GM12878 (cell line): ENCODE measurements at regions not wholly inside any gene's neighbourhood (a gene's known extent, or its start where the extent isn't known, plus 50 kb on each side); places are given as distances from the start of the nearest gene placed in this dataset.

Source experiments
- ATAC-seq: fragments of 200-7000 bp; cut with Tn5 transposase; 3 replicates; pipeline ENCODE4 v1.9.1; 2020; ENCODE audit warnings: mild to moderate bottlenecking, moderate library complexity
- BruUV-seq: library from RNA; stranded (reverse); fragments of 400-500 nt; replicated peaks from 2 replicates; lab custom pipeline; 2021; lab: Mats Ljungman, UMichigan
- CTCF ChIA-PET: fragments of 300-600 bp; sonication (Branson Sonifier 250); formaldehyde crosslinking; extraction: SDS; loops from one replicate; lab custom pipeline; 2021; ENCODE audit warnings: inconsistent platforms; lab: Yijun Ruan, JAX
- POLR2A ChIA-PET: fragments of 350-600 bp; formaldehyde crosslinking; extraction: SDS; loops from one replicate; lab custom pipeline; 2021; ENCODE audit warnings: inconsistent platforms; lab: Charles Lee
- RAD21 ChIA-PET: fragments of 300-600 bp; sonication (Branson Sonifier 250); formaldehyde crosslinking; loops from one replicate; lab custom pipeline; 2023; ENCODE audit warnings: antibody characterized with exemption; ENCODE audit not compliant: unreplicated experiment; lab: Charles Lee
- SMC1A ChIA-PET: fragments of 300-600 bp; sonication (Branson Sonifier 250); formaldehyde crosslinking; loops from one replicate; lab custom pipeline; 2023; ENCODE audit not compliant: unreplicated experiment, uncharacterized antibody; lab: Charles Lee
- DNase-seq: peaks from one replicate; pipeline ENCODE4 v3.0.0-alpha.2; 2011; ENCODE audit warnings: low read depth, low spot score
- FAIRE-seq: peaks from 3 replicates; lab custom pipeline; 2011; peaks lifted over from hg19 to GRCh38; lab: Jason Lieb, UNC
- H2AFZ ChIP-seq: 2 replicates; pipeline ENCODE4 v1.6.0; 2011; ENCODE audit warnings: low read depth, low read length, control low read depth; ENCODE audit not compliant: control insufficient read depth
- H3K27ac ChIP-seq: 2 replicates; pipeline ENCODE4 v1.5.1; 2011; ENCODE audit warnings: control low read depth; ENCODE audit not compliant: control insufficient read depth, insufficient read depth
- H3K27me3 ChIP-seq, 2 experiments: replicated peaks in 1 of 2; 2 replicates each; pipeline versions ENCODE4 v1.6.0 to v1.6.1; 2011; ENCODE audit warnings: low read length in 1 of 2; ENCODE audit not compliant: control insufficient read depth in 2 of 2, insufficient read depth in 2 of 2
- H3K36me3 ChIP-seq, 2 experiments: 2 replicates each; pipeline ENCODE4 v1.5.1; 2011; ENCODE audit warnings: low read length in 1 of 2; ENCODE audit not compliant: control insufficient read depth in 2 of 2, insufficient read depth in 2 of 2
- H3K4me1 ChIP-seq: 2 replicates; pipeline ENCODE4 v1.6.1; 2011; ENCODE audit warnings: mild to moderate bottlenecking, low read length, moderate library complexity, mixed read lengths; ENCODE audit not compliant: control insufficient read depth, insufficient read depth
- H3K4me2 ChIP-seq: 2 replicates; pipeline ENCODE4 v1.6.0; 2011; ENCODE audit warnings: control low read depth; ENCODE audit not compliant: control insufficient read depth, insufficient read depth
- H3K4me3 ChIP-seq: fragments of 200-600 bp; sonication (generic); 2 replicates; pipeline ENCODE4 v1.5.1; 2016
- H3K79me2 ChIP-seq: 2 replicates; pipeline ENCODE4 v1.6.0; 2011; ENCODE audit warnings: low read length; ENCODE audit not compliant: control insufficient read depth, insufficient read depth
- H3K9ac ChIP-seq: 2 replicates; pipeline ENCODE4 v1.8.0; 2011; ENCODE audit warnings: low read length, control low read depth, mixed read lengths; ENCODE audit not compliant: control insufficient read depth, insufficient read depth
- H3K9me3 ChIP-seq: replicated peaks from 3 replicates; pipeline ENCODE4 v1.5.1; 2011; ENCODE audit warnings: mild to moderate bottlenecking, low read length; ENCODE audit not compliant: control insufficient read depth, insufficient read depth
- H4K20me1 ChIP-seq: 2 replicates; pipeline ENCODE4 v1.6.0; 2011; ENCODE audit not compliant: control insufficient read depth, insufficient read depth
- FOS ChIP-seq: IDR thresholded peaks from 3 replicates; pipeline ENCODE4 v1.6.1; 2011; ENCODE audit warnings: borderline replicate concordance; ENCODE audit not compliant: insufficient read length; ENCODE audit errors: extremely low read depth
- JUND ChIP-seq: IDR thresholded peaks from 2 replicates; pipeline ENCODE4 v1.6.1; 2012; ENCODE audit warnings: low read depth, mild to moderate bottlenecking, low read length, improper control_type of control experiment, moderate library complexity
- NR2C1 ChIP-seq: fragments of 450-650 bp; IDR thresholded peaks from 2 replicates; pipeline ENCODE4 v1.6.1; 2017; ENCODE audit warnings: antibody characterized with exemption, mild to moderate bottlenecking, moderate library complexity
- RAD21 ChIP-seq: IDR thresholded peaks from 2 replicates; pipeline ENCODE4 v1.6.1; 2011; ENCODE audit warnings: mild to moderate bottlenecking, low read depth, low read length, moderate library complexity; ENCODE audit not compliant: insufficient read depth
- SIX5 ChIP-seq: IDR thresholded peaks from 2 replicates; pipeline ENCODE4 v1.6.1; 2011; ENCODE audit warnings: mild to moderate bottlenecking, low read depth, low read length, moderate library complexity; ENCODE audit not compliant: severe bottlenecking
- WGBS: methylation state at CpG from one replicate; pipeline ENCODE4 v1.1.6; 2016; ENCODE audit warnings: low lambda C conversion rate; ENCODE audit not compliant: insufficient replicate concordance, insufficient coverage; ENCODE audit errors: missing lambda C conversion rate; 5-methylcytosine and 5-hydroxymethylcytosine counted together
- in situ Hi-C: fragments of 300-500 bp; cut with MboI; formaldehyde crosslinking; loops from 9 replicates; pipeline ENCODE4 v1.14.3; 2018; ENCODE audit warnings: mixed read lengths
- intact Hi-C: fragments of 100-400 bp; cut with micrococcal nuclease; formaldehyde crosslinking; loops from one replicate; pipeline ENCODE4 v1.14.2; 2022; ENCODE audit not compliant: unreplicated experiment
- TF ChIP-seq, protein P1 (sequence below): IDR thresholded peaks from 2 replicates; pipeline ENCODE4 v1.6.1; 2012; ENCODE audit warnings: low read length, inconsistent platforms
- TF ChIP-seq, protein P2 (sequence below): fragments of 150-350 bp; IDR thresholded peaks from 2 replicates; pipeline ENCODE4 v1.6.1; 2014; ENCODE audit warnings: mild to moderate bottlenecking, low read depth, low read length

DNA sequence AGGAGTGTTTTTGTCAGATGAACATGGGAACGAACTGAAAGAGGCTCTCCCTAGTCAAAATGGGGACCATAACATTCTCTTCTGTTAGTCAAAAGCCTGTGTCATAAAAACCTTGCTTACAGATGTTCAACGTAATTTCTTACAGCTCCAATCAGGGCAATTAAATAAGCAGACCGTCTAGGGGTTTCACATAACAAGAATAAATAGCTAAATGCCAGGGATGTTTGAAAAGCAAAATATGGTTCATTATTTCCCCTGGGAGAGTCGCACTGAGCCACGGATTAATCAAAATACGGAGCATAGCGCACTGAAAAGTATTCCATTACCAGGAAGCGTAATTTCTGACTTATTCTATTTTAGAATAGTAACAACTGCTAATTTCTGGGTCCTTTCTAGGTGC, 63.7 kb upstream of the MRI1 start:
- H3K36me3 ChIP-seq = no peaks in the 10 kb centered on the region
- no peak overlapping the region for H3K4me3 ChIP-seq
- H3K9me3 ChIP-seq = no peaks in the 10 kb centered on the region
- POLR2A ChIA-PET = no interaction called here
- H4K20me1 ChIP-seq = no peaks in the 10 kb centered on the region
- no peak for ATAC-seq
- H3K9ac ChIP-seq = no peak overlapping the region
- no peaks in the 10 kb centered on the region for H3K79me2 ChIP-seq
- no peak overlapping the region for H2AFZ ChIP-seq
- DNase-seq = no peak
- intact Hi-C loops = no loop called here
- in situ Hi-C loops = no loop called here
- TF ChIP-seq NR2C1 (no peak), RAD21 (no peak)
- no peak for FAIRE-seq
- CTCF ChIA-PET = no interaction called here
- no peak overlapping the region for H3K27ac ChIP-seq
- H3K27me3 ChIP-seq = no peaks in the 10 kb centered on the region
- WGBS = 31% methylated on average over 8 of the region's 8 CpGs
- SMC1A ChIA-PET = no interaction called here
- no peak overlapping the region for H3K4me2 ChIP-seq
- BruUV-seq = no TSS peak
- no peaks in the 10 kb centered on the region for H3K4me1 ChIP-seq
- RAD21 ChIA-PET = no interaction called here

DNA sequence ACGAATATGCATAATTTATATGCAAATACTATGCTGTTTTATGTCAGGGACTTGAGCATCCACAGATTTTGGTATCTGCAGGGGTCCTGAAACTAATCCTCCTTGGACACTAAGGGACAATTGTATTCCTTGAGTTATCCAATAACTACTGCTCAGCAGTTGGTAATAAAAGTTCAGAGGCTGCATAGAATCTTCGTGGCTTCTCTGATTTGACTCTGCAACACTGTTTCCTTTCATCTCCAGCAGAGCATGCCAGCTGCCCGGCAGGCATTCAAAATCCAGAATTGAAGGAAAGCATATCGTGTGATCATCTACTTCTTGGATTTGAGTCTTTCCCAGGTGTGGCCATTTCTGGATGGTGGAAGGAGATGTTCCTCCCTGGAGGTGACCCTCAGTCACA, 64.5 kb upstream of the MRI1 start:
- ChIA-PET CTCF (no interaction called here), SMC1A (no interaction called here), RAD21 (no interaction called here), POLR2A (no interaction called here)
- Histone ChIP-seq H4K20me1 (no peaks in the 10 kb centered on the region), H3K27ac (no peak overlapping the region), H3K79me2 (no peaks in the 10 kb centered on the region), H3K36me3 (no peaks in the 10 kb centered on the region), H2AFZ (no peak overlapping the region), H3K4me3 (no peak overlapping the region), H3K9ac (no peak overlapping the region), H3K4me2 (no peak overlapping the region), H3K9me3 (no peaks in the 10 kb centered on the region), H3K4me1 (no peaks in the 10 kb centered on the region), H3K27me3 (no peaks in the 10 kb centered on the region)
- no peak for FAIRE-seq
- WGBS = 5% methylated on average over 4 of the region's 4 CpGs
- no TSS peak for BruUV-seq
- no peak for TF ChIP-seq JUND
- TF ChIP-seq FOS = no peak
- TF ChIP-seq, protein P1, sequence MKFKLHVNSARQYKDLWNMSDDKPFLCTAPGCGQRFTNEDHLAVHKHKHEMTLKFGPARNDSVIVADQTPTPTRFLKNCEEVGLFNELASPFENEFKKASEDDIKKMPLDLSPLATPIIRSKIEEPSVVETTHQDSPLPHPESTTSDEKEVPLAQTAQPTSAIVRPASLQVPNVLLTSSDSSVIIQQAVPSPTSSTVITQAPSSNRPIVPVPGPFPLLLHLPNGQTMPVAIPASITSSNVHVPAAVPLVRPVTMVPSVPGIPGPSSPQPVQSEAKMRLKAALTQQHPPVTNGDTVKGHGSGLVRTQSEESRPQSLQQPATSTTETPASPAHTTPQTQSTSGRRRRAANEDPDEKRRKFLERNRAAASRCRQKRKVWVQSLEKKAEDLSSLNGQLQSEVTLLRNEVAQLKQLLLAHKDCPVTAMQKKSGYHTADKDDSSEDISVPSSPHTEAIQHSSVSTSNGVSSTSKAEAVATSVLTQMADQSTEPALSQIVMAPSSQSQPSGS = no peak
- TF ChIP-seq, protein P2, sequence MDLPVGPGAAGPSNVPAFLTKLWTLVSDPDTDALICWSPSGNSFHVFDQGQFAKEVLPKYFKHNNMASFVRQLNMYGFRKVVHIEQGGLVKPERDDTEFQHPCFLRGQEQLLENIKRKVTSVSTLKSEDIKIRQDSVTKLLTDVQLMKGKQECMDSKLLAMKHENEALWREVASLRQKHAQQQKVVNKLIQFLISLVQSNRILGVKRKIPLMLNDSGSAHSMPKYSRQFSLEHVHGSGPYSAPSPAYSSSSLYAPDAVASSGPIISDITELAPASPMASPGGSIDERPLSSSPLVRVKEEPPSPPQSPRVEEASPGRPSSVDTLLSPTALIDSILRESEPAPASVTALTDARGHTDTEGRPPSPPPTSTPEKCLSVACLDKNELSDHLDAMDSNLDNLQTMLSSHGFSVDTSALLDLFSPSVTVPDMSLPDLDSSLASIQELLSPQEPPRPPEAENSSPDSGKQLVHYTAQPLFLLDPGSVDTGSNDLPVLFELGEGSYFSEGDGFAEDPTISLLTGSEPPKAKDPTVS = no peak
- no peak for TF ChIP-seq SIX5
- ATAC-seq = no peak
- in situ Hi-C loops (no loop called here), intact Hi-C loops (no loop called here)
- no peak for DNase-seq
